Erythroblast (primary cell): ENCODE measurements at regions not wholly inside any gene's neighbourhood (a gene's known extent, or its start where the extent isn't known, plus 50 kb on each side); places are given as distances from the start of the nearest gene placed in this dataset.

Experiments
- GATA1 ChIP-seq: IDR thresholded peaks from 2 replicates; pipeline ENCODE4 v1.6.1; 2011; ENCODE audit warnings: low read depth, mild to moderate bottlenecking, control low read depth, low read length, moderate library complexity
- POLR2A ChIP-seq: IDR thresholded peaks from 2 replicates; pipeline ENCODE4 v1.6.1; 2011; ENCODE audit warnings: mild to moderate bottlenecking, low read length

DNA sequence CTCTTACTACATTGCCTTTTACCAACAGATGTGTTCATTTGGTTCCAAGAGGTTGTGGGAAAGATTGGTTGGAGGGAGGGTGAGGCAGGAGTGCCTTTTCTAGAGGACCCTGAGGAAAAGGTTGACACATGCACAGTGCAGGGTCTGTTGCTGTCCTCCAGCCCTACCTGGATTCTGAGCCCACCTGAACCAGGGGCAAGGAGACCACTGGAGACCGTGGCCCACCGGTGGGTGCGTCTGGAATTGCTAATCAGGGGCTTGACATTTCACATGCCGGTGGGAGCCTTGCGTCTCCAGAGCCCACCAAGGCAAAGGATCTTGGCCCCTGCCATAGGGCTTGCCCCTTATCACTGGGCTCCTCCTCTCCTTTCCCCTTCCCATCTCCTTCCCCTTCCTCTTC lies 80.4 kb upstream of the ZBED5 start:
- TF ChIP-seq POLR2A (no peak), GATA1 (no peak)
